ENCODE measurements at regions not wholly inside any gene's neighbourhood (a gene's known extent, or its start where the extent isn't known, plus 50 kb on each side); places are given as distances from the start of the nearest gene placed in this dataset.

- TF ChIP-seq CTCF (IDR thresholded peaks at IDR 0.05 in 2 of 3, conservative IDR thresholded peaks at IDR 0.05 in 1 of 3; ENCODE audit: borderline replicate concordance in 1 of 3, insufficient read depth in 1 of 3, low read depth in 2 of 3, low read length in 2 of 3) (no peak), ZFX (IDR thresholded peaks at IDR 0.05) (no peak), ZNF274 (IDR thresholded peaks at IDR 0.05; ENCODE audit: low read depth, low read length) (no peak), RAD21 (IDR thresholded peaks at IDR 0.05; ENCODE audit: low read depth) (no peak), POLR2A (IDR thresholded peaks at IDR 0.05; ENCODE audit: borderline replicate concordance, extremely low read depth, insufficient read depth, insufficient read length) (no peak)
Observed at GRCh38 chr6:81568973-81569372, 183.5 kb downstream of the TENT5A start.
